ENCODE measurements at regions not wholly inside any gene's neighbourhood (a gene's known extent, or its start where the extent isn't known, plus 50 kb on each side); places are given as distances from the start of the nearest gene placed in this dataset.
"Not testable (repeated sequence)": the region's sequence is repeated elsewhere in the genome, so short reads cannot be mapped to it uniquely, and the experiment has no call there.

GRCh38 chr12:83320350-83320749, 633.6 kb downstream of the TMTC2 start:
- no peak for ATAC-seq

- ATAC-seq = no peak
These were observed 631.8 kb downstream of the TMTC2 start for GRCh38 chr12:83318386-83319098.

GRCh38 chr12:83317595-83317994, 630.9 kb downstream of the TMTC2 start:
- no peak for ATAC-seq

- no peak for ATAC-seq
These were observed 627.1 kb downstream of the TMTC2 start for GRCh38 chr12:83313827-83314226.

- ATAC-seq = no peak
These were observed 626.6 kb downstream of the TMTC2 start for GRCh38 chr12:83313322-83313721.

- ATAC-seq = no peak
These were observed 590.2 kb downstream of the TMTC2 start for GRCh38 chr12:83276904-83277303.

GRCh38 chr12:83271201-83271600, 584.5 kb downstream of the TMTC2 start:
- ATAC-seq = no peak

- ATAC-seq = no peak
These were observed 579.1 kb downstream of the TMTC2 start for GRCh38 chr12:83265808-83266207.

- no peak for ATAC-seq
These were observed 575.3 kb downstream of the TMTC2 start for GRCh38 chr12:83261998-83262397.

GRCh38 chr12:83260126-83260525, 573.4 kb downstream of the TMTC2 start:
- not testable (repeated sequence) for ATAC-seq

GRCh38 chr12:83257726-83258125, 571.0 kb downstream of the TMTC2 start:
- no peak for ATAC-seq

GRCh38 chr12:83256562-83256961, 569.9 kb downstream of the TMTC2 start:
- no peak for ATAC-seq

GRCh38 chr12:83250866-83251265, 564.2 kb downstream of the TMTC2 start:
- no peak for ATAC-seq

GRCh38 chr12:83245156-83245555, 558.5 kb downstream of the TMTC2 start:
- ATAC-seq = no peak

GRCh38 chr12:83244001-83244400, 557.3 kb downstream of the TMTC2 start:
- ATAC-seq = no peak

- ATAC-seq = not testable (repeated sequence)
These were observed 547.3 kb downstream of the TMTC2 start for GRCh38 chr12:83233987-83234386.

GRCh38 chr12:83226960-83227359, 540.3 kb downstream of the TMTC2 start:
- not testable (repeated sequence) for ATAC-seq

GRCh38 chr12:83225806-83226205, 539.1 kb downstream of the TMTC2 start:
- no peak for ATAC-seq

- no peak for ATAC-seq
These were observed 537.3 kb downstream of the TMTC2 start for GRCh38 chr12:83224012-83224411.

- no peak for ATAC-seq
These were observed 534.1 kb downstream of the TMTC2 start for GRCh38 chr12:83220774-83221173.

GRCh38 chr12:83216230-83216629, 529.5 kb downstream of the TMTC2 start:
- ATAC-seq = no peak

GRCh38 chr12:83214185-83214584, 527.5 kb downstream of the TMTC2 start:
- ATAC-seq = no peak

GRCh38 chr12:83210933-83211332, 524.2 kb downstream of the TMTC2 start:
- ATAC-seq = no peak

- no peak for ATAC-seq
These were observed 512.4 kb downstream of the TMTC2 start for GRCh38 chr12:83199069-83199468.
